GM19372 (cell line): ENCODE measurements at regions not wholly inside any gene's neighbourhood (a gene's known extent, or its start where the extent isn't known, plus 50 kb on each side); places are given as distances from the start of the nearest gene placed in this dataset.

Experiments
- ATAC-seq: cut with Tn5 transposase; IDR thresholded peaks from one replicate; pipeline ENCODE4 v1.9.1; 2021; ENCODE audit warnings: mild to moderate bottlenecking, low read depth, moderate library complexity; ENCODE audit not compliant: unreplicated experiment

GRCh38 chr15:85974348-85974705 is 105.3 kb upstream of the AGBL1 start:
- ATAC-seq: no peak

GRCh38 chr15:85974742-85975141 is 104.9 kb upstream of the AGBL1 start:
- no peak for ATAC-seq

GRCh38 chr15:85976102-85976501 is 103.6 kb upstream of the AGBL1 start:
- no peak for ATAC-seq

GRCh38 chr15:85976986-85977385 is 102.7 kb upstream of the AGBL1 start:
- no peak for ATAC-seq

GRCh38 chr15:85977586-85977985 is 102.1 kb upstream of the AGBL1 start:
- no peak for ATAC-seq

GRCh38 chr15:85979929-85980328 is 99.7 kb upstream of the AGBL1 start:
- ATAC-seq: no peak

- no peak for ATAC-seq
Measured at GRCh38 chr15:85980946-85981345, 98.7 kb upstream of the AGBL1 start.

- ATAC-seq: no peak
Measured at GRCh38 chr15:85984241-85984640, 95.4 kb upstream of the AGBL1 start.

GRCh38 chr15:85986116-85986515 is 93.6 kb upstream of the AGBL1 start:
- no peak for ATAC-seq

GRCh38 chr15:85986741-85987140 is 92.9 kb upstream of the AGBL1 start:
- ATAC-seq: no peak

- no peak for ATAC-seq
Measured at GRCh38 chr15:85988741-85989140, 90.9 kb upstream of the AGBL1 start.

- ATAC-seq: no peak
Measured at GRCh38 chr15:85992224-85992623, 87.4 kb upstream of the AGBL1 start.

- no peak for ATAC-seq
Measured at GRCh38 chr15:85993116-85993515, 86.6 kb upstream of the AGBL1 start.

GRCh38 chr15:85997618-85998017 is 82.1 kb upstream of the AGBL1 start:
- ATAC-seq: no peak

GRCh38 chr15:85999658-86000057 is 80.0 kb upstream of the AGBL1 start:
- ATAC-seq: no peak

- ATAC-seq: no peak
Measured at GRCh38 chr15:86001200-86001599, 78.5 kb upstream of the AGBL1 start.

GRCh38 chr15:86002444-86002843 is 77.2 kb upstream of the AGBL1 start:
- ATAC-seq: no peak

GRCh38 chr15:86004061-86004460 is 75.6 kb upstream of the AGBL1 start:
- ATAC-seq: no peak

- no peak for ATAC-seq
Measured at GRCh38 chr15:86006546-86006945, 73.1 kb upstream of the AGBL1 start.

GRCh38 chr15:86009727-86010126 is 69.9 kb upstream of the AGBL1 start:
- ATAC-seq: no peak

- ATAC-seq: no peak
Measured at GRCh38 chr15:86010398-86010797, 69.3 kb upstream of the AGBL1 start.

GRCh38 chr15:86010891-86011290 is 68.8 kb upstream of the AGBL1 start:
- ATAC-seq: no peak

GRCh38 chr15:86014016-86014415 is 65.7 kb upstream of the AGBL1 start:
- no peak for ATAC-seq

- no peak for ATAC-seq
Measured at GRCh38 chr15:86016750-86017149, 62.9 kb upstream of the AGBL1 start.
